Activated gamma-delta T cell treated with anti-CD3 and anti-CD28 coated beads, Interleukin-2, amount 50 U/mL, for 16 hours (primary cell): ENCODE measurements at regions not wholly inside any gene's neighbourhood (a gene's known extent, or its start where the extent isn't known, plus 50 kb on each side); places are given as distances from the start of the nearest gene placed in this dataset.
"Not testable (repeated sequence)": the region's sequence is repeated elsewhere in the genome, so short reads cannot be mapped to it uniquely, and the experiment has no call there.

ENCODE experiments used
- DNase-seq: peaks from one replicate; pipeline ENCODE4 v3.0.0-alpha.2; 2020; ENCODE audit warnings: low read depth

- DNase-seq, result no peak
Measured at GRCh38 chr7:55303220-55303619, 61.9 kb upstream of the LANCL2 start.

GRCh38 chr7:55304018-55304762 is 60.9 kb upstream of the LANCL2 start:
- DNase-seq, result no peak

- no peak for DNase-seq
Measured at GRCh38 chr7:55305135-55305534, 60.0 kb upstream of the LANCL2 start.

GRCh38 chr7:55306331-55306730 is 58.8 kb upstream of the LANCL2 start:
- no peak for DNase-seq

- DNase-seq, result no peak
Measured at GRCh38 chr7:55307123-55307916, 57.8 kb upstream of the LANCL2 start.

- no peak for DNase-seq
Measured at GRCh38 chr7:55308186-55308929, 56.8 kb upstream of the LANCL2 start.

- peak; percentile 58 for DNase-seq
Measured at GRCh38 chr7:55309040-55309991, 55.8 kb upstream of the LANCL2 start.

- DNase-seq, result no peak
Measured at GRCh38 chr7:55310287-55311025, 54.7 kb upstream of the LANCL2 start.

- not testable (repeated sequence) for DNase-seq
Measured at GRCh38 chr7:55311892-55312291, 53.2 kb upstream of the LANCL2 start.

GRCh38 chr7:55313671-55314070 is 51.5 kb upstream of the LANCL2 start:
- not testable (repeated sequence) for DNase-seq

GRCh38 chr7:55314967-55315366 is 50.2 kb upstream of the LANCL2 start:
- no peak for DNase-seq
